ENCODE measurements at regions not wholly inside any gene's neighbourhood (a gene's known extent, or its start where the extent isn't known, plus 50 kb on each side); places are given as distances from the start of the nearest gene placed in this dataset.

GRCh38 chr9:93895535-93895934, 59.6 kb downstream of the BARX1 start:
- no peak for TF ChIP-seq CTCF (IDR thresholded peaks at IDR 0.05; ENCODE audit: low read depth, low read length)
- TF ChIP-seq EZH2phosphoT487 (IDR thresholded peaks at IDR 0.05; ENCODE audit: low read depth): no peak
